ENCODE measurements at regions not wholly inside any gene's neighbourhood (a gene's known extent, or its start where the extent isn't known, plus 50 kb on each side); places are given as distances from the start of the nearest gene placed in this dataset.

GRCh38 chr3:188948281-188948996 is 223.3 kb upstream of the TPRG1 start:
- TF ChIP-seq CTCF (IDR thresholded peaks at IDR 0.05) (no peak), POLR2A (IDR thresholded peaks at IDR 0.05) (peak in 1 of 2 donors; percentile 22)
